HG03439 (cell line): ENCODE measurements at regions not wholly inside any gene's neighbourhood (a gene's known extent, or its start where the extent isn't known, plus 50 kb on each side); places are given as distances from the start of the nearest gene placed in this dataset.
"Not testable (repeated sequence)": the region's sequence is repeated elsewhere in the genome, so short reads cannot be mapped to it uniquely, and the experiment has no call there.

ENCODE experiments used
- ATAC-seq: cut with Tn5 transposase; IDR thresholded peaks from one replicate; pipeline ENCODE4 v1.9.1; 2021; ENCODE audit warnings: mild to moderate bottlenecking, moderate library complexity; ENCODE audit not compliant: unreplicated experiment

GRCh38 chr9:68593760-68594159, 53.1 kb upstream of the TMEM252 start:
- not testable (repeated sequence) for ATAC-seq

DNA sequence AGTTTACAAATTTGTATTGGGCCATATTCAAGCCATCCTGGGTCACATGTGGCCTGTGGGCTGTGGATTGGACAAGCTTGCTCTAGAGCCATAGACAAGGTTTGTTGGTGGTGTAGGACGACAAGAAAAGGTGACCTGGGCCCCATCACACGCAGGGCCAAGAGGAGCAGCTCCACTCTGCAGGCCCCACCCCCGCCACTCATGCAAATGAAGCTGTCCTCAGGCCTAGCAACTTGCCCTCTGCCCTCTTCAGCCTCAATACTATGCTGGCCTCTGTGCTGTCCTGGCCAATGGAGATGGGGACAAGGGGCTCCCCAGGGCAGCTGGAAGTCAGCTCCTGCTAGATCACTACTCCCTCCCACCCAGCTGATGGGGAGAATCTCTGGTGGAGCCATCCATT, 55.2 kb upstream of the TMEM252 start:
- no peak for ATAC-seq

- no peak for ATAC-seq
Observed at GRCh38 chr9:68597362-68597997, 56.8 kb upstream of the TMEM252 start.

GRCh38 chr9:68599826-68600225, 59.1 kb upstream of the TMEM252 start:
- no peak for ATAC-seq

- no peak for ATAC-seq
Observed at GRCh38 chr9:68601081-68601480, 60.4 kb upstream of the TMEM252 start.

- no peak for ATAC-seq
Observed at GRCh38 chr9:68603371-68603770, 62.7 kb upstream of the TMEM252 start.

GRCh38 chr9:68608763-68609162, 68.1 kb upstream of the TMEM252 start:
- ATAC-seq: no peak

DNA sequence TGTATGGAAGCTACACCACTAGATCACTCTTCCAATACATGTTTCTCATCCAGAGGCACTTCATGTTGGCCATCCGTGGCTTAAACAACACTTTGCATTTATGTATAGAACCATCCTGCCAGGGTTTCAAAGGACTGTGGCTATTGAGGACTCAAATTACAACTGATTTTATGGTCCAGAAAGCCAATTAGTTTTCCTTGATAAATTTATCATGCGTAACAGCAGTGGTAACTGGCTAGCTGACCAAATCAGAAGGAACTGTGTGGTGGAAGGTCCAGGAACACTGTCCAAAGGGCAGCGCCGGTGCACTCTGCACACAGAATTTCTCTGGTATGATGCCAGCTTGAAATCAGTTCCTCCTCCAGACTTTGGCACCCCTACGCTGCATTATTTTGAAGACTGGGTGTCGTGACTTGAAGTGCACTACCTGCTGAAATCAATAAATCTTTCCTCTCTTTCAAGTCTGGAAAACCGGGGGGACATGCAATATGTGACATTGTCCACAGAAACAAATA, 69.3 kb upstream of the TMEM252 start:
- no peak for ATAC-seq

GRCh38 chr9:68614121-68614520, 73.4 kb upstream of the TMEM252 start:
- ATAC-seq: no peak

- ATAC-seq: not testable (repeated sequence)
Observed at GRCh38 chr9:68617011-68617410, 76.3 kb upstream of the TMEM252 start.

DNA sequence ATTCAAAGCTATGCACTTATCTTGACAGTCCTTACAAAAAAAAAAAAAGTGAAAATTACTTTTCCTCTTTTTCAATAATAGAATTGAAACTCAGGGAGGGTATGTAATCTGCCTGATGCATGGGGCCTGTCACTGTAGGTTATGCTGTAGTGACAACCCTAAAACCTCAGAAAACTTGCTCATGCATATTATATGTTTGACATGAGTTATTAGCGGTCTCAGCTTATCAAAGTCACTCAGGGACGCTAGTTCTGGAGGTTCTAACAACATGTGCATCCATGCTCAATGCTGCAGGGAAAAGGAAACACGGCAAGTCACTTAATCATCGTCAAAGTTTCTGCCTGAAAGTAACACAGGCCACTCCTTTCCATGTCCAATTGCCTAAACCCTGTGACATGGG, 78.4 kb upstream of the TMEM252 start:
- ATAC-seq: no peak

- ATAC-seq: no peak
Observed at GRCh38 chr9:68619636-68620035, 79.0 kb upstream of the TMEM252 start.

DNA sequence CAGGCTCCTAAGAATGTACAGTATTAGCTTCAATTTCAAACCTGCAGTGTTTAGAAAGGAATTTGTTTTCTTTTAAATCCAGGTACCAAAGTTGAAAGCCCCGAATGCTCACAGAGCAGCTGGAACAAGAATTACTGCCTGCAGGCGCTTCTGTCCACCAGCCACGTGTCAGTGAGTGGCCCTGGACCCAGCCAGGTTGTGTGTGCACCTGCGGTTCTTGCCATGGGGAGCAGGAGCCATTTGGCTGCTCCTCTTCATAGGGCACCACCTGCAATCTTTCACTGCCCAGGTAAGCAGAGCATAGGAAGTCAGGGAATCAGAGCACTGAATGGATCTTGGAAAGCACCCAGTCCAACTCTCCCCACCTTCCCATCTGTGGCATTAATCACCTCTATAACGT, 79.5 kb upstream of the PIP5K1B start:
- ATAC-seq: no peak

- ATAC-seq: no peak
Observed at GRCh38 chr9:68626526-68626925, 78.5 kb upstream of the PIP5K1B start.

DNA sequence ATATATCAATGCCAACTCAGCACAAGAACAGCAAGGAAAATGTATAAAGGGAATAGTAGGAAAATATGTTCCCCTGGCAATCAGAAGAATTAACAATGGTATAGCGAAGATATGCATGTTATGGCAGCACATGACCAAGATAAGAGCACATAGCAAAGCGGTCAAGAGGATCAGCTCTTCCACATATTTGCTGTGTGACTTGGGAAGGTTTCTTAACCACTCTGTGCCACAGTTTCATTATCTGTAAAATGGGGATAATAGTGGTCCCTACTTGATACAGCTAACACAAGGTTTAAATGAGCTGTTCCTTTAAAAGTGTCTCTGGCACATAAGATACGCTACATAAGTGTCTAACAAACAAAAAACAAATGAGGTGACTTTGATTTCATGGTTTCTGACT, 77.9 kb upstream of the PIP5K1B start:
- no peak for ATAC-seq

DNA sequence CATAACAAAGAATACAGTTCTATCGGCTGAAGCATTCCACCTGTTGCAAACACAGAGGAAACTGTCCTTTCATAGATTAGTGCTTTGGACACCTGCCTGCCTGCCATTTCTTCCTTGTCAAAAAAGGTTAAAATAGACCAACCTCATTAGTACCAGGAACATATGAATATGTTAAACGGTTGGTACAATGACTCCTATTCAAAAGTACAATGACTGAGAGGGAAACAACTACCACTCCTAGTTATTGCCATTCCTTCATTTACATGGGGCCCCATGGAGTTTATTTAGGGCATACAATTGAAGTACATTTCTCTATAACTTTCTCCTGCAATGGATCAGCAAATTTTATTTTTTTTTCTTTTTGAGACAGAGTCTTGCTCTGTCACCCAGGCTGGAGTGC, 77.4 kb upstream of the PIP5K1B start:
- no peak for ATAC-seq

DNA sequence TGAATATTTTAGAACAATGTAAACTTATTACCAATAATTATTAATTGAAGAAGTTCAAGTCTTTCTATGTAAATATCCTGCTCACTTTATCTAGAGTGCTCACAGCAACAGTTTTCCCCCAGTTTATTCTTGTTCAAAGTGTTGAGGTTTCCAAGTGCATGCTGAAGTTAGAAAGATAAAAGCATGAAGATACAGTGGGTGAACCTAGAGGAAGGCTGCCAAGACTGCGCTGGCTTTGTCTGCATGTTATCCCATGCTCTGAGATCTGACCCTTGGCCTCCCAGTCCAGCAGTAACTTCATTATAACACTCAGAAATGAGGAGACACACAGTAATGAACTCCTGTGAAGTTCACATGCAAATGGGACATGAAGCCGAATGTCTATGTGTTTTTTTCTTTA, 76.0 kb upstream of the PIP5K1B start:
- no peak for ATAC-seq

DNA sequence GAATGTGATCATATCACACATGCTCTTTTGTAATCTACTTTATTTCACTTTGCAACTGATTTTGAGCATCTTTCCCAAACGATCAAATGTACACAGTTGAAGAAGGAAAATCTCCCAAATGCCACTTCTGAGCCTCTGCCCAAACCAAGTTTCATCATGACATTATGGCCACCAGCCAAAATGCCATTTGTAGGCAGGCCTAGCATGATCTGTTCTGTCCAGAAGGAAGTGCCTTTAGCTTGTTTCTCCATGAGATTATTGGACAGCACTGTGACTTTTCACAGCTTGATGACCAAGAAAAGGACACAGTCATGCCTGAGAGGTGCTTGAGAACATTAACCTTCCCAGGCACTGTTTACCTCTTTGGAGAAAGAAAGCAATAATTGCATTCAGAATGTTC, 73.2 kb upstream of the PIP5K1B start:
- no peak for ATAC-seq

DNA sequence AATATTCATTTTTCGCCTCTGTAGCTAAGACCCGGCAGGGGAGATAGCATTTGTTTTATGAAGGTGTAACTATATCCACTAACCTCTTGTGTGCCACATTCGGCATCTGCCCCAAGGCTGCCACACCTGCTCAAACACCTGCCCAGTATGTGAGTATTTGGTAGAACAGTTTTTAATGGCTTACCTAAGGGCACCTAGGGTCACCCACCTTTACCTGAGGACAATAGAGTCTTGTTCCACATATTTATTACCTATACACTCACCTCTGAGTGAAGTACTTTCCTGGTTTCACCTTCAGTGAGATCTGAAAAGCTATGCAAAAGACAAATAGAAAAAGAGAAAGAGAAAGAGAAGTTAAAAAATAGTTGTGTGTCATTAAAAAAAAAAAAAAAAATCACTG, 68.0 kb upstream of the PIP5K1B start:
- no peak for ATAC-seq

GRCh38 chr9:68639261-68639660, 65.8 kb upstream of the PIP5K1B start:
- ATAC-seq: not testable (repeated sequence)

DNA sequence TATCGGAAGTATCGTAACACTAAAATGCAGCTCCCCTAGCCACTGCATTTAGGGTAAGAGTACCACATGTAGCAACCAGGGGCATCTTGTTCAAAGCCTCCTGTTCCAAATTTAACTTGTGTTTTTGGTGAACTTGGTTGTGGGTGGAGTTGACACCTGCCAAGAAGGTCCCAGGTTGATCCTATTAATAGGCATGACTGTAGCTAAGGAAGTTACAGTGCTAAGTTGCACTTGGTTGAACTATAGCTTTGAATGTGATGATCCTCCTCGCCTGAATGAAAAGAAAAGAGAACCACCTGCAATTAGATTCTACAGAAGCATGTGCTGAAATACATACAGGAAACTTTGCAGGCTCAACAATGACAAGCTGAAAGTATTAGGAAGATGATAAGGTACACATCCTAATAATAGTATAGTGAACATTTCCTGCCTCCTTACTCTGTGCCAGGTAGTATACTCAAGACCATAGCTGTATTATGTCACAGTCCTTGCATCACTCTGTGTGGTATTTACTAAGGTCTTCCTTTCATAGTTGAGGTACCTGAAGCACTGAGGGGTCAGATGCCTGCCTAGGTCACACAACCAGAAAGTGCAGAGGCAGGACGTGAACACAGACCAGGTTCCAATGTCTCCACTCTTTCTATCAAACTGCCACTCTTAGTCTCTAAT, 64.5 kb upstream of the PIP5K1B start:
- peak; percentile 34 for ATAC-seq

DNA sequence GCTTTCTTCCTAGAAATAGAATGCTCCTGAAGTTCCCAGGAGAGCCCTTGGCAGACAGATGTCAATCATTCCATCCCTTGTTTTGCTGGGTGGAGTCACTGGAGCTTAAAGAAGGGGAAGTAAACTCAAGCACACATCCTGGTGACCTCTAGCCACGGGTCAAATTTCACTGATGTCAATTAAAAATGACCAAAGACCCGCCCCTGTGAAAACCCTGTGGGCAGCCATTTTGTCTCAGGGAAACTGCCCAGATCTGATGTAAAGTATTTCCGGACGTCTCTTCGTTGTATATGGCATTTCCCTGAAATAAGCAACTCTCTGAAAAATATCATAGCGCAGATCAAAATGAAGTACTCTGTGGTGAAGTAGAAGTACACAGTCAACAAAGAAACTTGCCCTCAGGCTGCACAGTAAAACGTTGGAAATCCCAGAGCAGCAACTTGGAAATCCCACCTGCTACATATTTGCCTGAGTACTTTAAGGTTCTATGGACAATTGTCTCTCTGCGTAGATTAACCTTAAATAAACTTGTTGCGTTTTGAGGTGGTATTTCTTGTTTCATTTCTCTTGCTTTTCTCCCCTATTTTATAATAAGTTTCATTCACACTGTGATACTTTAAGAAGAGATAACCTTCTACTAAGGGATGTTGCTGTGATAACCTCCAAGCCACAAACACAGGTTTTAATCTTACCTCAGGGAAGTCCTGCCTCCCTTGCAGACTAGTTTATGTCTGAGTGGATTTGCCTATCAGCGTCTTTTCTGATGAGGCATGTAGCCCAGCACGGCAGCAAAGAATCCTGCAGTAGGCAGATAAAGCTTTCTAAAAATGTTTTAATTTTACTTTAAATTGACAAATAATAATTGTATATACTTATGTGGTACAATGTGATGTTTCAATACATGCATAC, 60.9 kb upstream of the PIP5K1B start:
- peak; percentile 46 for ATAC-seq
